ENCODE measurements at regions not wholly inside any gene's neighbourhood (a gene's known extent, or its start where the extent isn't known, plus 50 kb on each side); places are given as distances from the start of the nearest gene placed in this dataset.

DNA sequence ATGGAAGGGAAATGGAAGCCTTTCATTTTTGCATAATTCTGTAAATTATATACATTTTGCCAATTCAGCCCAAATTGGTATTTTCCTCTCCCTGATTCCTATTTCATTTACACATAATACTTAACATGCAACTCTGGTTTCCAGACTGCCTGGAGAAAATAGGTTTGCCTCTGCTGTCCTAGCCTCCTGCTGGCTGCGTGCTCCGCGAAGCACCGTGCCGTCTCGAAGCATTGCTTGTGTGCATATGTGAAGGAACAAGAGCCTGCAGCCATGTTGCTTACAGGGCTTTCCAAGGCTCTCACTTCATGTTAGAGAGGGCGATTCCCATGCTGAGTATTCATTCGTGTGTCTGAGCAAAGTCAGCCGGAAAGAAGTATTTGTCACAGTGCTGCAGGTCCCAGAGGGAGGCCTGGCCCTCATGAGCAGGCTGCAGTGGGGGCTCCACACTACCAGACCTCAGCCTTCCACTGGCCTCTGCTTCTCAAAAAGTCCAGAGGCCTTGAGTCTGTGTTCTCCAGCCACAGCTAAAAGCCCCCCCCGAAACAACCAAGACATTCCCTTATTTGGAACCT, 66.5 kb downstream of the CLRN3 start:
- H3K4me1 ChIP-seq, result no peaks in the 10 kb centered on the region
- no peaks in the 10 kb centered on the region for H3K27me3 ChIP-seq
- no peak overlapping the region for H3K4me3 ChIP-seq
- H4K20me1 ChIP-seq, result no peaks in the 10 kb centered on the region
- no peak overlapping the region for H3K9ac ChIP-seq
- no peak overlapping the region for H3K27ac ChIP-seq
- peaks cover 17 to 36% (median 27%) of the 10 kb centered on the region in 11 experiments for H3K9me3 ChIP-seq (replicated peaks in 1 of 11)
- peaks cover 0 to 4% (median 0%) of the 10 kb centered on the region in 11 experiments; a peak in 2 of 22 replicates for H3K36me3 ChIP-seq
- no peak for TF ChIP-seq Cebpa-rat (IDR thresholded peaks at IDR 0.05)
- H3K4me2 ChIP-seq, result no peak overlapping the region

DNA sequence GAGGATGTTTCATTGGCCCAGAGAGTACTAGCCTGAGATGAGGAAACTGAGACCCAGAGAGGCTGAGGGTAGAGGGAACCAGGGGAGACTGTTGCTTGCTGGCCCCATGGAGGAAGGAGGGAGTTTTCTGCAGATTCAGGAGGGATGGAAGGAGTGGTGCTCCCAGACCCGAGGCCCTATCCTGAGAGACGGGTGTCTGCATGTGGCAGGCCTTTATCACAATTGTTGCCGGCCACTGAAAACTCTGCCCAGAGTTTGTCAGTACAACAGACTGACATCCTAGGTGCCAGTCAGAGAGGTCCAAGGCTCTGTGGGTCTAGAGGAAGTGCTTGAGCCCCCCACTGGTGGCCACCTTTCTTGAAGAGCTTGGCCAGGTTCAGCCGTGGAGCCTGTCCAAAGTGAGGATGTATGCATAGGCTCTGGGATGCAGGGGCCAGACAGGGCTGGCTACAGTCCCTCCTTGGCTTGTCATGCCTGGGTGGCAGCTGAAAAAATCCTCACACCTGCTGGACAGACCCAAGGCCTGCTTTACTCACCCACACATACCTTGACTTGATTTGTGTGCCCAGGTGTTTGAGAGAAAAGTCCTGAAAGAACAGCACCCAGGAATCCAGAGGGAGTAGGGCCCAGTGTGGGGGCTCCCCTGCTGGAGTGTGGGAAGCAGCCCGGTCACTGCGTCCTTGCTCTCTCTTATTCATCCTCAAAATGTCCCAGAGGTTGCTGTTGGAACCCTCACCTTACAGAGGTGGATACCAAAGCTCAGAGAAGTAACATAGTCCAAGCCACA, 65.2 kb downstream of the CLRN3 start:
- Histone ChIP-seq H3K9ac (no peak overlapping the region), H4K20me1 (no peaks in the 10 kb centered on the region), H3K36me3 (peaks cover 0 to 2% (median 0%) of the 10 kb centered on the region in 11 experiments; a peak in 2 of 22 replicates), H3K27ac (no peak overlapping the region), H3K4me1 (no peaks in the 10 kb centered on the region), H3K9me3 (replicated peaks in 1 of 11) (peaks cover 9 to 26% (median 19%) of the 10 kb centered on the region in 11 experiments), H3K4me3 (no peak overlapping the region), H3K4me2 (no peak overlapping the region), H3K27me3 (no peaks in the 10 kb centered on the region)
- no peak for TF ChIP-seq Cebpa-rat (IDR thresholded peaks at IDR 0.05)

Data from BLaER1 treated with 17β-estradiol and CSF1 and Interleukin-3, amounts not matched to agents 10 nM and 100 nM (cell line).